ENCODE measurements at regions not wholly inside any gene's neighbourhood (a gene's known extent, or its start where the extent isn't known, plus 50 kb on each side); places are given as distances from the start of the nearest gene placed in this dataset.

GRCh38 chr7:136807598-136807997, 60.9 kb upstream of the CHRM2 start:
- no peak for DNase-seq

- DNase-seq, result no peak
Observed at GRCh38 chr7:136803028-136803427, 65.4 kb upstream of the CHRM2 start.

- DNase-seq, result no peak
Observed at GRCh38 chr7:136783934-136784333, 84.5 kb upstream of the CHRM2 start.

- DNase-seq, result no peak
Observed at GRCh38 chr7:136741941-136742340, 126.5 kb upstream of the CHRM2 start.

GRCh38 chr7:136728945-136729344, 139.5 kb upstream of the CHRM2 start:
- DNase-seq, result no peak

GRCh38 chr7:136726460-136726859, 142.0 kb upstream of the CHRM2 start:
- DNase-seq, result no peak

GRCh38 chr7:136717910-136718557, 150.4 kb upstream of the CHRM2 start:
- DNase-seq, result no peak

GRCh38 chr7:136714062-136714461, 154.4 kb upstream of the CHRM2 start:
- DNase-seq, result no peak

- no peak for DNase-seq
Observed at GRCh38 chr7:136710751-136711150, 157.7 kb upstream of the CHRM2 start.

- no peak for DNase-seq
Observed at GRCh38 chr7:136709876-136710275, 158.6 kb upstream of the CHRM2 start.

- DNase-seq, result no peak
Observed at GRCh38 chr7:136702913-136703312, 165.5 kb upstream of the CHRM2 start.

- no peak for DNase-seq
Observed at GRCh38 chr7:136698977-136699376, 169.5 kb upstream of the CHRM2 start.

- no peak for DNase-seq
Observed at GRCh38 chr7:136698231-136698630, 170.2 kb upstream of the CHRM2 start.

GRCh38 chr7:136697271-136697670, 171.2 kb upstream of the CHRM2 start:
- no peak for DNase-seq

- no peak for DNase-seq
Observed at GRCh38 chr7:136693166-136694119, 175.0 kb upstream of the CHRM2 start.

- DNase-seq, result no peak
Observed at GRCh38 chr7:136692221-136692620, 176.2 kb upstream of the CHRM2 start.

GRCh38 chr7:136688601-136689000, 179.9 kb upstream of the CHRM2 start:
- no peak for DNase-seq

GRCh38 chr7:136687693-136688322, 180.6 kb upstream of the CHRM2 start:
- DNase-seq, result no peak

GRCh38 chr7:136685501-136686173, 182.8 kb upstream of the CHRM2 start:
- DNase-seq, result no peak

GRCh38 chr7:136677471-136678365, 190.7 kb upstream of the CHRM2 start:
- DNase-seq, result no peak

GRCh38 chr7:136667584-136667983, 200.9 kb upstream of the CHRM2 start:
- DNase-seq, result no peak

GRCh38 chr7:136665878-136666509, 202.5 kb upstream of the CHRM2 start:
- DNase-seq, result no peak
